GM21529 (cell line): ENCODE measurements at regions not wholly inside any gene's neighbourhood (a gene's known extent, or its start where the extent isn't known, plus 50 kb on each side); places are given as distances from the start of the nearest gene placed in this dataset.

Experiments used
- ATAC-seq: cut with Tn5 transposase; IDR thresholded peaks from one replicate; pipeline ENCODE4 v1.9.1; 2021; ENCODE audit not compliant: unreplicated experiment

DNA sequence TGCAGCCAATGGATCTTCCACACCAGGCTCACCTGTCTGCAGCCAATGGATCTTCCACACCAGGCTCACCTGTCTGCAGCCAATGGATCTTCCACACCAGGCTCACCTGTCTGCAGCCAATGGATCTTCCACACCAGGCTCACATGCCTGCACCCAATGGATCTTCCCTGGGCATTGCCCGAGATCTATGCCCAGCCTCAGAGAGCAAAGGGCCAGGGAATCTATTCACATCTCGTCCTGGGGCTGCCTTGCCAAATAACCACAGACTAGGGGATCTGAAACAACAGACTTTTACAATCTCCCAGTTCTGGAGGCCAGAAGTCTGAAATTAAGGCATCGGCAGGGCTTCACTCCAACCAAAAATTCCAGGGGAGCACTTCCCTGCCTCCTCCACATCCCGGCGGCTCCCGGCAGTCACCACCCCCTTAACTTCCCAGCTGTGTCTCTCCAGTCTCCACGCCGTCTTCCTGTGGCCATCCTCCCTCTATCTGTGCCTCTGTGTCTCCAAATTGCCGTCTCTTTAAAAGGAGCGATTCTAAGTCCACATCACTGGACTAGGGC lies 92.4 kb upstream of the PPP2R2D start:
- no peak for ATAC-seq

DNA sequence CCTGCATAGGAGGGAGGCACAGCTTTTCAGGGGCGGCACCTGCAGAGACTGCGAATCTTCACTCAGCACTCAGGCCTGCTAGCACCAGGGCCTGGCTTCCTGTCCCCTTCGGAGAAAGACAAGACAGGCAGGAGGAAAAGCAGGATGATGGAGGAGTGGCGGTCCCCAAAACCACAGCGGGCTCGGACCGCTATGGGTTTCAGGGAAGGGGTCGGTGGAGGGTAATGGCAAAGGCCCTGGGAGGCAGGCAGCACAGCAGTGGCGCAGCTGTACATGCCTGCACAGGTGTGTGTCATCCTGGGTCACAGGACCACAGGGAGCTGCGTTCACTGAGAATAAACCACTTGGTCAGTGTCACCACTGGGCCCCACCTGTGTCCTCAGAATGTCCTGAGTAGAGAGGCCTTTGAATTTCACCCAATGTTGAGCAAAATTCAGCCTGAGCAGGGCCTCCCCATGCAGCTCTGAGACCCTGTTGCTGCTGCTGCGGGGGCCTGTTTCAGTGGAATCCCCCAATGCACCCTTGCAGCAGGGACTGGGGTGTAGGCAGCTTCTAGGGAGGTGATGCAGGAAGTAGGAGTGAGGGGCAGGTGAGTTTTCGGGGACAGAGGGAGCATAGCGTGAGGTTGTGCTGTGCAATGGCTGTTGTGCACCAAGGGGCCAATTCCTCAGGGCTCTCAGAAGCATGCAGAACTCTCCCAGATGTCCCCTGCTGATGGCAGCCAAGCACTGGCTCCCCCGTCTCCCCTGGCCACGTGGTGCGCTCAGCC lies 90.6 kb upstream of the PPP2R2D start:
- no peak for ATAC-seq

DNA sequence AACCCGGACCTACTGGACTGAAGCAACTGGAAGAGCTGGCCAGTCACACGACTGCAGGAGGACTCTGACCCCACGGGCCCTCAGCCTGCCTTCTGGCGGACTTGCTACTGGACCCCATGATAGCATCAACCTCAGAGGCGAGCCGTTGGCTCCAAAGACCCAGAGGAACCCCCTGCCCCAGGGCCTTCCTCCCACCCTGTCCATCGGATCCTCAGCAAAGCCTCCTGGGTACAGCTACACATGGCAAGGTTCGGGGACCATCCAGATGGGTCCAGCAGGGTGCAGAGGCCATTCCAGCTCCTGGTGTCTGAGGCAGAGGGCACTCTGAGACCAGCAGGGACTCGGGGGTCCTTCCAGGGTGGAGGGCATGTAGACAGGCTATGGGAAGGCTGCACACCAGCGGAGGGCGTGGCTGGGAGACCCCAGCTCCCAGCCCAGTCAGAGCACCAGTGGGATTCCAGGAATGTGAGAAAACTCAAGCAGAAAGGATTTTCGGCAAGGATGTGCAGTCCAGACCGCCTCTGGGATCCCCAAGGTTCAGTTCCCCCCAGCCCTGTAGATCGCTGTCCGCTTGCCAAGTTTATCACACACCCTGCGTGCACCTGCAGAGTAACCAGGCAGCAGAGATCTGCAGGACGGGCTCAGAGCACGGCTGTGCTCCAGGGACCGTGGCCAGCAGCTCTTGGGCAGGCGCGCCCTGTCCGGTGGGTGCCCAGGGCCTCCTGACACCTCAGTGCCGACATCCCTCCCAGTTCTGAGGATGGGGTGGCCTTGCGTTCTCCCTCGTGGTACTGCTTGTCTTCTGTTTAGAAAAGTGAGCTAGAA lies 89.8 kb upstream of the PPP2R2D start:
- ATAC-seq = no peak

DNA sequence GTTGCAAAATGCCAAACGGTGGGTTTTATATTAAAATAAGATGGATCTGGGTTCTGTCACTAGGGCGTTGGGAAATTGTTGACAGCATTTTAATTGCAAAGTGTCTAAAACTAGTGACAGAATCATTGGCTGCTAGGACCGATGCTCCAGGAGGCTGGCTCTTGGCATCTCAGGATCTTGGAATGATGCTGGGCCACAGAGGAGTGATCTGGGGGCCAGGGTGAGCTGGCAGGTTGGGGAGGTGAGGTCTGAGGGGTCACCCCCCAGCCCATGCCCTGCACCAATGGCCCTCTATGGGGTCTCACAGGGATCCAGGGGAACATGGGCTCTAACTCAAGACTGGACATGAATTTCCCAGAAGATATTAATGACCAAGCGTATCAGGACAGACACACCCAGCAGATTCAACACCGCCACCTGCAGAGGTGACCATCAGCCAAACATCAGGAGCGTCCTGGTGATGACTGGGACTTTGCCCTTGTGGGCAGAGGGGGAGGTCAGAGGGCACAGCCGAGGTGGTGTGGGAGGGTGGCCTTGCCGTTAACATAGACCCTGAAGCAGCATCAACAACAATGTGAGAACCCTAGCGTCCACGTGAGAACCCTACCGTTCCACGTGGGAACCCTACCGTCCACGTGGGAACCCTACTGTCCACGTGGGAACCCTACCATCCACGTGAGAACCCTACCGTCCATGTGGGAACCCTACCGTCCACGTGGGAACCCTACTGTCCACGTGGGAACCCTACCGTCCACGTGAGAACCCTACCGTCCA lies 89.0 kb upstream of the PPP2R2D start:
- no peak for ATAC-seq

DNA sequence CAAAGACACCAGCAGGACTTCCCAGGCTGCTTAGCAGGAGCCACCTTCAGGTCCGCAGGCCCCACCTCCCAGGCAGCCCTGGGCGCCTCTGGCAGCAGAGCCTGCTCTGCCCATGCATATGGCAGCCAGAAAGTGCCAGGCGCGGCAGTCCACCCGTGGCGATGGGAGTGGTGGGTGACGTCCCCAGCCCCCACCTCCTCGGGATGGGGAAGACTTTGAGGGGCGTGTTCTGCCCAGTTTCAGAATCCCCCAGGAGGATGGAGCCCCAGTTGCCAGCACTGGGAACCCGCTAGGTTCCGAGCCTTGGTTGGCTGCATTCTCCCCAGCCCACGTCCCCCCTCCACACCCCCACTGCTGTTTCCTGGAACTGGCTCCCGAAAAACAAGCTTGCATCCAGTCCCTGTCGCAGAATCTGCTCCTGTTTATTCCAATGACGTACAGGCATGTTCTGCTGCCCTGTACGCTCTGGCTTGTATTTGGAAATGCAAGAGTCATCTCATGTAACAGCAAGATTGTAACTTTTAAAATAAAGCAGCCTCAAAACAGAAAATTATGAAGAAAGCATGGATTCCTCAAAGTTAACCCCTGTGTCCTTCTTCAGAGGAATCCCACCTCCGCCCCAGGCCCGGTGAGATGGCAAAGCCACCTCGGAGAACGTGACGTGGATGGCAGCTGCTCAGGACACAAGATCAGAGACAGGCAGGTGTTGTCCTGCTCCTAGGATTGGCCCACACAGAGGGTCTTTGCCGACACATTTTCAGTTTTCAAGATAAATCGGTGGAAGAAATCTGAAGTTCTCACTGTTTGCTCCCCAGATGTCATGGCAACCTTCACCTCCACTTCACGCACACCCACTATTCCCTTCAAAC lies 87.8 kb upstream of the PPP2R2D start:
- no peak for ATAC-seq

DNA sequence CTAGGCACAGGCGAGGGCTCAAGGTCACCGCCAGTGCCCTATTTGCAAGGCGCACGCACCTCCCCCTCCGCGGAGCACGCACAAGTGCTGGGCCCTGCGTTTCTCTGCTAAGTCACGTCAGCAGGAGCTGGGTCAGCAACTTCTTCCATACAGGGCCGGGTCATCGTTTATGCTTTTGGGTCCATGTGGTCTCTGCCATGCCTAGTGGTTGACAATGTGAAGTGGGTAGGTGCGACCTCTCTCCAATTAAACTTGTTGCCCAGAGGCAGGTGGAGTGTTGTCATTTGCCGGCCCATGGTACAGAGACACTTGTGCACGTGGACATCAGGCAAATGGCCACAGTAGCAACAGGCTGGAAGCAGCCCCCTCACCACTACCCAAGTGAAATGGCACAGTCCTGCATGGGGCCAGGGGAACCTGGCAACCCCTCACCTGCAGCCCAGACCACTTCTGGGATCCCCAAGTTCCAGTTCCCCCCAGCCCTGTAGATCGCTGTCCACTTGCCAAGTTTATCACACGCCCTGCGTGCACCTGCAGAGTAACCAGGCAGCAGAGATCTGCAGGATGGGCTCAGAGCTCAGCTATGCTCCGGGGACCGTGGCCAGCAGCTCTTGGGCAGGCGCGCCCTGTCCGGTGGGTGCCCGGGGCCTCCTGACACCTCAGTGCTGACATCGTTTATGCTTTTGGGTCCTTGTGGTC lies 86.1 kb upstream of the PPP2R2D start:
- no peak for ATAC-seq

DNA sequence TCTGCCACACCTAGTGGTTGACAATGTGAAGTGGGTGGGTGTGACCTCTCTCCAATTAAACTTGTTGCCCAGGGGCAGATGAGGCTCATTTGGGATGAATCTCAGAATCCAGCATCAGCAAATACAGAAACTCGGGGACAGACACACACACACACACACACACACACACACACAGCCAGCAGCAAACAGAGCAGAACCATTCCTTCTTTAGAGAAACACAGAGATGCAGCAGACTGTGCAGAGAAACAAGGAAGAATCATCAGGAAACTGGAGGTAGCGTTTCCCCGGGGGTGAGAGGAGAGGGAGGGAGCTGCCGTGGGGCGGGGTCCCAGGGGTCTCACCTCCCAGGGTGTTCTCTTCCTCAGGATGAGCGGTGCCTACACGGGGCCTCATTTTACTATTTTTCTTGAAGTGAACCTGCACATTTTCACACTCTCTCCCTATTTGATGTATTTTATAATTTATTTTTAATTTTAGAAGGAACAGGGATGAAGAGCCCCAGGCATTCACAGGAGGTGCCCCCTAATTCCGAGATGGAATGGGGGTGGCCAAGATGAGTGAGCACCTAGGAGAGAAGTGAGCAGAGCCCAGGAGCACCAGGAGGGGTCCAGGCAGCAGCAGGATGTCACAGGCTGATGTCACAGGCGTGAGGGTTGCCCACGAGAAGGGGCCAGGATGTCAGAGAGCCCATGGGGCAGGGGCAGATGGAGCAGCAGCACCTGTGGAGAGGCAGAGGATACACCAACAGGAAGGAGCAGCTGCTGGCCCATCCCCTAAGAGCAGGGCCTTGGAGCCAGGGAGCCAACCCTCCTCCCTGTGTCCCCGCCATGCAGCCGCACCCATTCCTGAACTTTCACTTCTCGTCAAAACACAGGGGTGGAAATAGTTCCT lies 85.3 kb upstream of the PPP2R2D start:
- ATAC-seq = no peak

DNA sequence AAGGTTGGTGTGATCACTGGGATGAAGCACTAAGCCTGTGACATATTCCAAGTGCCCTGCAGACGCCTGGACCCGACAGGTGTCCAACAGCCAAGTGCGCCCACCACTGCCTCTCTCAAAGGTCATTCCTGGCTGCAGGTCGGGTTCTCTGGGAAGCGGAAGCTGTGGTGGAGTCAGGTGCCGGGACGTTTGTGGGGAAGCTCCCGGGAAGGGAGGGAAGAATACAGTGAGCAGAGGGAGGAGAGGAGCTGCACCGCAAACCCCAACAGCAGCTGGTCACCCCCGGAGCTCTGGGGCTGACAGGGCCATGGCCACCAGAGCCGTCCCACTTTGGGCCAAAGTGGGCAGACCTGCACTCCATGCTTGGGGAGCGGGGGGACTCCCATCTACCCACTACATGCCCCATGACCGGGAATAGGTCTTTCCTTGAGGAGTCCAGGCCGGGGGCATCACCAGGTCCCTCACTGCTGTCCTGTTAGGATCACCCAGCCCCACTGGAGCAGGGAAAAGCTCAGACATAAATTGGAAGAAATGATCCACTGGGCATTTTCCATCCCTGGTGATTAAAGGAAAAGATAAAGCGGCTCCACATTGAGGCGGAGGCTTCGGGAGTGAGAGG lies 84.5 kb upstream of the PPP2R2D start:
- ATAC-seq = no peak

DNA sequence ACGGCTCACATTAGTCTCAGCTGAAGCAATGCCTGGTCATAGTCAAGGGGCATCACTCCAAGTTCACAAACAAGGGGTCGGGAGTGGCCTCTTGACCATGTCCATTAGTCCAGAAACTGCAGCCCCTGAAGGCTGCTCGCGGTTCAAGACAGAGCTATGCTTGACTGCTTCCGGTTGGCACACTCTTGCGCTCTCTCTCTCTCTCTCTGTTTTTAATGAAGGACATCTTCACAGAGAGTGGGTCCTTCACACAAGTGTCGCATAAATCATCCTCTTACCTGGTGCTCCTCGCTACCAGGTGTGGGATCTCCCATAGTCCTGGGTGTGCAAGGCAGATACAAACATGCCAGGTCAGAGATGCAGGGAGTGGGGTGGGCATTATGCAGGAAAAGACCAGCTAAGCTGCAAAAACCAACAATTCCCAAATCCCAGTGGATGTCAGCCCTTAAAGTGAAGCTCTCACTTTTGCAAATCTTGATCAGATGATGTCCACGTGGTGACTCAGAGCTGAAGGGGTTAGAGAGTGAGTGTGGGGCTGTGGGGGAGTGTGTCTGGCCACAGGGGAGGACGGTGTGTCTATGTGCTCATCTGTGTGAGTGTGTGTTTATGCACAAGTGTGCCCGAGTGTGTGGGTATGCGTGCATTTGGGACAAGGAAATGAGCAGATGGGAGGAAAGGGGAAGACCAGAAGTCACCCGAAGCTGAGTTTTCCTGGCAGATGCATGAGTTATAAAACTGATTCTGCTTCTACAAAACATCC lies 83.7 kb upstream of the PPP2R2D start:
- no peak for ATAC-seq

DNA sequence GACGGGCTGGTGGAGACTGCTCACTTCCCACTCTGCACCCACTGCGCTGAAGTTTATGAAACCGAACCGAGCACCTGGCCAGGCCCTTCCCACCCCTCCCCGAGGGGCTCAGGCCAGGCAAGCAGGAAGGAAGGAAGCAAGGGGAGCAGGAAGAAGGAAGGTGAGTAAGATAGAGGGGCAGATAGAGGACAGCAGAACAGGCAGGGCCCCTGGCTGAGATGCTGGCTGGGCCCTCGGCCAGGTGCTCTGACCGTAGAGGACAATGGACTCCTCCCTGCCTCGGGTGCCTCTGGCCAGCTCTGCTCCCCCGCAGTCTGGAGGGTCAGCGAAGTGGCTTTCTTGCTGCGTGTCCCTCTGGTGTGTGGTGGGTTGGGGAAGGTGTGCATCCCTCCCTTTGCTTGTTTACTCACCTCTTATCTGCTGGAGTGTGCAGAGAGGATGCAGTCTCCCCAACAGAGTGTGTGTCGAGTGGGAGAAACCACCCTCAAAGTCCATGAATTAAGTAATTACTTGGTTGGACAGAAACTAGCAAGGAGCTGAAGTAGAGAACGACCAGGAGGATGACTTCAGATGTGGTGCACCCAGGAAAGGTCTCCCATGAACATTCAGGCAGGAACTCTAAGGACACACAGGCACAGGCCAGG lies 82.8 kb upstream of the PPP2R2D start:
- no peak for ATAC-seq

DNA sequence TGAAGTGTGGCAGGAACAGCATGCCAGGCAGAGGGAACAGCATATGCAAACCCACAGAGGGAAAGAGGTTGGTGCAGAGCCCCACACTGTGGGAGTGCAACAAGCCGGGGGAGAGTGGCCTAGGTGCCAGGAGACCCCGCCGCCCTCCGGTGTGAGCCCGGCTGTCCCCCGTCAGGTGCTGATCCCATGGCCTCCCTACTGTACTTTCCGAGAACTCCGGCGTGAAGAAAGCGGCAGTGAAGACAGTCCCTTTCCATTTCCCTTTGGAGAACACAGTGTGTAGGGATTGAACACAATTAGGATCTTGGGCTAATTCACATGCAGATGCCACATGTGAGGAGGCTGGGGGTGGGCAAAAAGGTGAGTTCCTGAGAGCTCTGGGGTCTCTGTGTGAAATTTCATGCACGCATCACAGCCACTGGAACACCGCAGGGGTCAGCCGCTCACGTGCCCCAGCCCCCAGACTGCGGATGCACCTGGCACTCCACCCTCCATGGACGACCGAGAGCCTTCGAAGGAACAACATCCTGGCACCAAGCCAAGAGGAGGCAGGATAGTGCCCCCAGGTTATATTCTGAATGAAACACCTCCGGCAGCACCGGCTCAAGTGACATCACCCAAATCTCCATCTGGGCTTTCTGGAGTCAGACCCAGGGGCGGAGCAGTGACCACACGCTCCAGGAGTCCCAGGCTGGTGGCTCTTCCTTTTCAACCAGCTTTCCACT lies 82.1 kb upstream of the PPP2R2D start:
- no peak for ATAC-seq

DNA sequence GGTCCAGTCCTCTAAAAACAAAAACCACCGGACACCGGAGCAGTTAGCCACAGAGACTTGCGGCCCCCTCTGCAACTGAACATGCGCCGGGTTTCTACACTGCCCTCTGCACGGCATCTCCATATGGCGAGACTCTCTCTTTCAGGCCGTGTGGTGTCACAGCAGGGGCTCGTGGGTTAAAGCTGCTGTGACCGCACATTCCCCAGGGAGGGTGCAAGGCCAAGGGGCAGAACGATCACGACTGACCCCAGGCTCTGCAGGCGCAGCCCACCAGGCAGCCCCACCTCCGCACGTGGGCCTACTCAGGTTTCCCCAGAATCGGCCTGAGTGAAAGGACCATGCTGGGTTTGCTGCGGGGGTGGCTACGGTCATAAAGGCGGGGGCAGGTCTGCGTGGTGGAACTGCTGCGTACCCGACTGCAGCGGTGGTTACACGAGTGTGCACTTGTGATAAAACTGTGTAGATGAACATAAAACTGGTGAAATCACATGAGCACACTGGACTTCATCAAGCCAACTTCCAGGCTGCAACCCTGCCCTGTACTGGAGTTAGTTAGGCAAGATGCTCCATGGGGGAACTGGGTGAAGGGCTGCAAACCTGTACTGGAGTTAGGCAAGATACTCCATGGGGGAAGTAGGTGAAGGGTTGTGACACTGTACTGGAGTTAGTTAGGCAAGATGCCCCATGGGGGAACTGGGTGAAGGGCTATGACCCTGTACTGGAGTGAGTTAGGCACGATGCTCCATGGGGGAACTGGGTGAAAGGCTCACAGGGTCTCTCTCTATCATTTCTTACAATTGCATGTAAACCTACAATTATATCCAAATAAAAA lies 81.4 kb upstream of the PPP2R2D start:
- no peak for ATAC-seq

DNA sequence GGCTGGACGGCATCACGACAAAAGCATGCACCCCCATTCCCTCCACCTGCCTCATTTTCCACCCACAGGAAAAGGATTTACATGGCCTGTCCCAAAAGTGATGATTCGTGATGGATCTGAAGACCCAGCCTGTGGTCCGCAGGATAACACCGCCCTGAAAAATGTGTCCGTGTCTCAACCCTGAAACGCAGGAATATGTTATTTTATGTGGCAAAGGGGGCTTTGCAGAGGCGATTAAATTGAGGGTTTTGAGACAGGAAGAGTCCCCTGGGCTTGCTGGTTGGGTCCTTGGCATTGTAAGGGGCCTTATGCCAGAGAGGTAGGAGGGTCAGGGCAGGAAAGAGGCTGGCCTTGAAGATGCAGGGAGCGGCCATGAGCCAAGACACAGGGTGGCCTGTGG lies 80.2 kb upstream of the PPP2R2D start:
- ATAC-seq = no peak

DNA sequence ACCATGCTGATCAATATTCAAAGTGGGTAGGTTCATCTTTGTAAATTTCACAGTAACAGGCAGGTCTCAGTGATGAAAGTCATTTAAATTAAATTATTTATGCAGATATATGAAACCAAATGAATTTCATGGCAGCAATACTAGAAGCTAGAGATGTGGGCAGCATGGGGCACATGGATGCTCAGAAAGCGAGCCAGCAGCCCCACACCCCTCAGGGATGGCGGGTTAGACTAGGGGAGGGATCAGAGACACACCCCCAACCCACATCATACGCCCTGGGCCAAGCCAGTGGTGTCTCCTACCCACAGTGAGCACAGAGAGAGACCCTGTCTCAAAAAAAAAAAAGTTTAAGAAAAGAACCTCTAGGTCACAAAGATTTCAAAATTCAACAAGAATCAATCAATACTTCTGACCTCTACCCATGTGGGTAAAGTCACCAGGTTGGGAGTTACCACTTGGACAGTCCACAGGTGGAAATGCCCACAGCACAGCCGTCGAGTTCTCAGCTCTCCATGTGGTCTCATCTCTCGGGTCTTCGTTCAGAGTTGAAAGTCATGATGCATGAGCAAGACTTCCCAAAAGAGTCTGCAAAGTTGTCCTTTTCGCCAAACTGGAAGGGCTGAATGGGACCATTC lies 79.3 kb upstream of the PPP2R2D start:
- no peak for ATAC-seq

DNA sequence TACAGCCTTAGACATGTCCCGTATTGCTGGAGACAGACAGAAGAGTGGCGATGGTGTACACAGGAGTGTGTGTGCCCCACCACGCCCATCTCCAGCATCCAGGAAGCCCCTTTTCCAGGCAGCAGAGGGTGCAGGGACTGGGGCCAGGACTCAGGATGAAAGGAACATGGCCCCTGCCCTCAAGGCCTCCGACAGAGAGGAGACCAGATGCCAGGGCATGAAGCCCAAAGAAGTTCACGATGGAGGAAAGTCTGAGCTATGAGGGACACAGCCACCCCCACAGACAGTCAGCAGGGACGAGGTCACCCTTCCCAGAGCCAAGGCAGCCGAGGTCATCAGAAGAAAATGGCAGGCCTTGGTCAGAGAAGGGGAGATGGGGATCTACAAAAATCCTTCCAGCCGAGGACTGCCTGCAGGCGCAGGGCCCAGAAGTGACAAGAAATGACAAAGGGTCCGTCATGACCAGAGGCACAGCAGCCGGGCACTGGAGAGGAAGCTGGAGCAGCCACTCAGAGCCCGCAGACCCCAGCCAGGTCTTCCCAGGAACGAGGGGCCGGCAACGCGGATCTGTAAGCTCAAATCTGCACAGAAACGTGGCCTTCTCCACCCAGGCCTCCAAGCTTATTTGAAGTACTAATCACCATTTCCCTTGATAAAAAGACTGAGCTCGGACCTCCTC lies 78.7 kb upstream of the PPP2R2D start:
- ATAC-seq = no peak
